Mucosa of rectum (tissue), 2 donors: ENCODE measurements at regions not wholly inside any gene's neighbourhood (a gene's known extent, or its start where the extent isn't known, plus 50 kb on each side); places are given as distances from the start of the nearest gene placed in this dataset.
"Not testable (repeated sequence)": the region's sequence is repeated elsewhere in the genome, so short reads cannot be mapped to it uniquely, and the experiment has no call there.

Experiments used
- H3K27ac ChIP-seq, 2 donors: one replicate each; pipeline ENCODE4 v1.7.0; 2013; ENCODE audit warnings: inconsistent platforms in 2 of 2, low read depth in 2 of 2, low read length in 2 of 2
- H3K27me3 ChIP-seq, 2 donors: one replicate each; pipeline ENCODE4 v1.7.0; 2013; ENCODE audit warnings: low read length in 2 of 2; ENCODE audit not compliant: control insufficient read depth in 2 of 2, insufficient read depth in 2 of 2
- H3K36me3 ChIP-seq, 2 donors: one replicate each; pipeline ENCODE4 v1.7.0; 2013; ENCODE audit warnings: low read length in 2 of 2; ENCODE audit not compliant: control insufficient read depth in 2 of 2, insufficient read depth in 2 of 2
- H3K4me1 ChIP-seq, 2 donors: one replicate each; pipeline ENCODE4 v1.7.0; 2013; ENCODE audit warnings: low read length in 2 of 2, mild to moderate bottlenecking in 1 of 2; ENCODE audit not compliant: control insufficient read depth in 2 of 2, insufficient read depth in 2 of 2
- H3K4me3 ChIP-seq, 2 donors: one replicate each; pipeline ENCODE4 v1.7.0; 2013; ENCODE audit warnings: low read length in 2 of 2
- H3K9ac ChIP-seq, 2 donors: one replicate each; pipeline ENCODE4 v1.7.0; 2013; ENCODE audit warnings: low read length in 2 of 2, low read depth in 1 of 2, mild to moderate bottlenecking in 1 of 2
- H3K9me3 ChIP-seq, 2 donors: one replicate each; pipeline ENCODE4 v1.7.0; 2013; ENCODE audit warnings: low read length in 2 of 2; ENCODE audit not compliant: control insufficient read depth in 2 of 2
- donor health status: healthy.
- donor health status: Normal muscosa, but diverticular disease.

GRCh38 chr6:166705069-166705468 is 78.0 kb upstream of the RPS6KA2 start:
- Histone ChIP-seq H3K4me3 (no peak overlapping the region), H3K9ac (no peak overlapping the region), H3K36me3 (no peaks in the 10 kb centered on the region), H3K4me1 (no peaks in the 10 kb centered on the region), H3K27me3 (no peaks in the 10 kb centered on the region), H3K9me3 (no peaks in the 10 kb centered on the region), H3K27ac (no peak overlapping the region)

GRCh38 chr6:166704171-166704570 is 77.1 kb upstream of the RPS6KA2 start:
- Histone ChIP-seq H3K36me3 (no peaks in the 10 kb centered on the region), H3K9ac (no peak overlapping the region), H3K4me3 (no peak overlapping the region), H3K27me3 (no peaks in the 10 kb centered on the region), H3K27ac (no peak overlapping the region), H3K4me1 (no peaks in the 10 kb centered on the region), H3K9me3 (no peaks in the 10 kb centered on the region)

GRCh38 chr6:166703149-166703710 is 76.2 kb upstream of the RPS6KA2 start:
- Histone ChIP-seq H3K4me3 (no peak overlapping the region), H3K9me3 (no peaks in the 10 kb centered on the region), H3K36me3 (no peaks in the 10 kb centered on the region), H3K4me1 (no peaks in the 10 kb centered on the region), H3K9ac (no peak overlapping the region), H3K27me3 (no peaks in the 10 kb centered on the region), H3K27ac (no peak overlapping the region)

- not testable (repeated sequence) for H3K4me1 ChIP-seq, H3K27me3 ChIP-seq, H3K9ac ChIP-seq, H3K9me3 ChIP-seq, H3K27ac ChIP-seq, H3K4me3 ChIP-seq, H3K36me3 ChIP-seq
Measured at GRCh38 chr6:166701424-166701823, 74.4 kb upstream of the RPS6KA2 start.

- not testable (repeated sequence) for H3K27me3 ChIP-seq, H3K9me3 ChIP-seq, H3K4me3 ChIP-seq, H3K36me3 ChIP-seq, H3K4me1 ChIP-seq, H3K9ac ChIP-seq, H3K27ac ChIP-seq
Measured at GRCh38 chr6:166700871-166701270, 73.8 kb upstream of the RPS6KA2 start.

GRCh38 chr6:166697113-166697512 is 70.1 kb upstream of the RPS6KA2 start:
- Histone ChIP-seq H3K4me1 (no peaks in the 10 kb centered on the region), H3K9me3 (no peaks in the 10 kb centered on the region), H3K9ac (no peak overlapping the region), H3K36me3 (no peaks in the 10 kb centered on the region), H3K27me3 (no peaks in the 10 kb centered on the region), H3K27ac (no peak overlapping the region), H3K4me3 (no peak overlapping the region)

- Histone ChIP-seq H3K27ac (no peak overlapping the region), H3K4me3 (no peak overlapping the region), H3K9me3 (no peaks in the 10 kb centered on the region), H3K36me3 (no peaks in the 10 kb centered on the region), H3K9ac (no peak overlapping the region), H3K27me3 (no peaks in the 10 kb centered on the region), H3K4me1 (no peaks in the 10 kb centered on the region)
Measured at GRCh38 chr6:166693880-166694279, 66.8 kb upstream of the RPS6KA2 start.

DNA sequence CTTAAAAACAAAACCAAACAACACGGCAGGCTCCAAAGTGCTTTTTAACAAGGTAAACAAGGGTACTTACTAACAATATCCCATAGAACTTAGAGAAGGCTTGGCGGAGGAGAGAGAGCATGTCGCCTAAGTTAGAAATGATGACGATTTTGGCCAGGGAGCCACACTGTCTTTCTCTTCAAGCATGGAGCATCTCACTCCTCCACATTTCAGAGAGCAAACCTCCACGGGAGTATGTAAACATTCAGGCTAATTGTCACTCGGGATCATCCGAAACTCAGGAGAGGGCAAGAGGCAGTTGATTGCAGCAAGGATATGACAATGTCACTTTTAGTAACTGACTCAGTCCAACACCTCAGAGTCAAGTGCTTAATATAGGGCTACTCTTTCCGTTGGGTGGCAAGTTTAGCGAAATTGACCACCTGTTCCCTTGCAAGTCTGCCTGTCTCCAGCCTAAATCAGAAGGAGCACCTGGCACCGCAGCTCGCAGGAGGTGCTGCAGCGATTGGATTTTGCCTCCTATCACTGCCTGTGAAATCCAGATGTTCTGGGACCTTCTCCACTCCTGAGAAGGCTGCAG is 65.8 kb upstream of the RPS6KA2 start:
- H3K9ac ChIP-seq: no peak overlapping the region
- H3K36me3 ChIP-seq: no peaks in the 10 kb centered on the region
- H3K4me1 ChIP-seq: no peaks in the 10 kb centered on the region
- no peak overlapping the region for H3K27ac ChIP-seq
- H3K4me3 ChIP-seq: no peak overlapping the region
- H3K9me3 ChIP-seq: no peaks in the 10 kb centered on the region
- no peaks in the 10 kb centered on the region for H3K27me3 ChIP-seq

GRCh38 chr6:166691746-166692145 is 64.7 kb upstream of the RPS6KA2 start:
- Histone ChIP-seq H3K27ac (no peak overlapping the region), H3K4me3 (no peak overlapping the region), H3K9ac (no peak overlapping the region), H3K9me3 (no peaks in the 10 kb centered on the region), H3K4me1 (no peaks in the 10 kb centered on the region), H3K36me3 (no peaks in the 10 kb centered on the region), H3K27me3 (peaks cover 0 to under 1% of the 10 kb centered on the region in 2 donors)

DNA sequence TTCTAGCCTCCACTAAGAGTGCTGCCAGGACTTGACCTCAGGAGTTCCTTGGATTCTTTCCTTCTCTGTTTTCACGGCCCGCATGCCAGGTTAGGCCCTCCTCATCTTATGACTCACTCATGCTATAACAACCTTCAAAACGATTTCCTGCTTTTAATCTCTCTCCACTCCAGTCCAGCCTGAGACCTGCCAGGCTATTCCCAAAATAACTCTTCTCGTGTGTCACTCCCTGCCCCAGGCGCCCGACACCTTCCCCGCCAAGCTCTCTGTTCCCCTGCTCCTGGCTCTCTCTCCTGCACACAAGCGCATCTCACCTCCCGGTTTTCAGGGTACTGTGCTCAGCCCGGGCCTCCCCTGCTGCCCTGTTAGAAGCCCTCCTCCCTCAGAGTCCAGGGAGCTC is 64.1 kb upstream of the RPS6KA2 start:
- H3K9ac ChIP-seq: no peak overlapping the region
- no peaks in the 10 kb centered on the region for H3K4me1 ChIP-seq
- peaks cover 0 to 5% of the 10 kb centered on the region in 2 donors for H3K27me3 ChIP-seq
- no peak overlapping the region for H3K4me3 ChIP-seq
- no peak overlapping the region for H3K27ac ChIP-seq
- no peaks in the 10 kb centered on the region for H3K9me3 ChIP-seq
- H3K36me3 ChIP-seq: no peaks in the 10 kb centered on the region

DNA sequence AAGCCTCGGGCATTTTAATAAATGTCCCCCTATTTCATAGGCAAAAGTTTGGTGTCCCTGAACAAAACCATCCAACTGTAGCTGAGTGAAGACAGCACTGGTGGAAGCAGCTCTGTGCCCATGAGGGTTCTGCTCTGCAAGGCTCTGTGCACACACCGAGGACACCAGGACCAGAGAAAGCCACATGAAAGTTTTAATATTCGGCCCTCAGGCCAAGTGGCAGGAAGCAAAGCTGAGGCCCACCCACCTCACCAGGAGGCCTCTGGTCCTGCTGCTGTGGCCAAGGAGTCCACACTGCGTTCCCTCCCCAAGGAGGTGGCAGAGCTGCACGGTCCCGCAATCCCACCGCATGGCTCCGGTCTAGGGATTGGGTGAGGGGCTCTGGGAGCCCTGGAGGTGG is 62.6 kb upstream of the RPS6KA2 start:
- Histone ChIP-seq H3K4me3 (no peak overlapping the region), H3K9ac (no peak overlapping the region), H3K27ac (no peak overlapping the region)

More for the DNA sequence above, 62.6 kb upstream of the RPS6KA2 start:
- Histone ChIP-seq H3K36me3 (no peaks in the 10 kb centered on the region), H3K9me3 (no peaks in the 10 kb centered on the region), H3K27me3 (peaks cover 0 to 5% of the 10 kb centered on the region in 2 donors), H3K4me1 (no peaks in the 10 kb centered on the region)
